ENCODE measurements at regions not wholly inside any gene's neighbourhood (a gene's known extent, or its start where the extent isn't known, plus 50 kb on each side); places are given as distances from the start of the nearest gene placed in this dataset.

GRCh38 chr4:18570370-18570769 lies 548.8 kb upstream of the LCORL start:
- no peaks in the 10 kb centered on the region for H3K27me3 Mint-ChIP-seq
- no peak overlapping the region for H3K4me3 Mint-ChIP-seq
- no peaks in the 10 kb centered on the region for H3K4me1 Mint-ChIP-seq (ENCODE audit: low read depth)
- intact Hi-C loops (cut with micrococcal nuclease) = no loop called here
- no peaks in the 10 kb centered on the region for H3K9me3 Mint-ChIP-seq
- no peak overlapping the region for H3K27ac Mint-ChIP-seq
- no peaks in the 10 kb centered on the region for H3K36me3 Mint-ChIP-seq (ENCODE audit: low read depth)

DNA sequence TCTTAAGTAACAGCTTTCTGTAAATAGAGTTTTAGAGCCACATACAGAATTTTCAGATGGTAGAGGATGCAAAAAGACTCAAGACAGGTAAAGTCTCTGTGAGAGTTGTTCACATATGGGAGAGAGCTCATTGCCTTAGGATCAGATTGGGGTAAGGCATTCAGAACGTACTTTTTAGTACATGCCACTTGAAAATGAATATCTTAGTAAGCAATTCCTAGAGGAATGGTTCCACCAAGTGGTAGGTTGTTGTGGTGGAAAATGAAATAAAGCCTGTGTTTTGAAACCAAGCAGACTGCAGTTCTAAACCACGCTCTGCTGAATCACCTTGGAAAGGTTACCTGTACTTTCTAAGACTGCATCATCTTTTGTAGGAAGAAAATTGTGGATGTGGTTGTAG lies 547.0 kb upstream of the LCORL start:
- Mint-ChIP-seq H3K27ac (no peak overlapping the region), H3K4me3 (no peak overlapping the region), H3K36me3 (ENCODE audit: low read depth) (no peaks in the 10 kb centered on the region), H3K4me1 (ENCODE audit: low read depth) (no peaks in the 10 kb centered on the region), H3K9me3 (no peaks in the 10 kb centered on the region), H3K27me3 (no peaks in the 10 kb centered on the region)
- intact Hi-C loops (cut with micrococcal nuclease) = no loop called here

DNA sequence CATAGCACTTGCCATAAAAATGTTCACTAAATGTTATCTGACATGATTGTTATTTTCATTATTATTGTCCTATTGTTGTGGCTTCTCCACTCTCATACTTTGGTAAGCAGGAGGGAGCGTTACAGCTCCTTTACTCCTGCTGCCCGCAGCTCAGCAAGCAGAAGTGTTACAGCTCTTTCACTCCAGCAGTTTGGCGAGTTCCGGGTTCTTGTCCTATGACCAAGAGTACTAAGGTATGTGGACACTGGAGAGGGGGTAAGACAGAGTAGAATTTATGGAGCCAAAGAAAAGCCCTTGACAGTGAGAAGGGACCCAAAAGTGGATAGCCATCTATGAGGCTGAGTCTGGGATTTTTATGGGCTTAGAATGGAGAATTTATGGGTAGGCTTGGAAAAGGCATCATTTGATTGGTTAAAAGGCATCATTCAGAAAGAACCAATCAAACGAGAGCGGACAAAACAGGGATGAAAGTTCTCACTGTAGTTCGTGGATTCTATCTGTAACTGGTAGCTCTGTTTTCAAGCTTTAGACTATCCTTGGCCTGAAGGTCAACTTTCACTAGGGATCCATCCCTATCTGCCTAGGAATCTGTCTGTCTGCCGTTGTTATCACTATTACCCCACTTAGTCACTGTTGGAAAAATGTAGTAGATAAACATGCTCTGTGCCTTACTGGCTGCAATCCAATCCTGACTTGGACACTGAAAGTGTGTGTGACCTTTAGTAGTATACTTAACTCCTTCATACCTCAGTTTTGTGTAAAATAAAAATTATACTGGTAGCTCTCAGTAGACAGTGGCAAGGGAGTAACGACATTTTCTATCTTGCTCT lies 545.6 kb upstream of the LCORL start:
- H3K27ac Mint-ChIP-seq = no peak overlapping the region
- no peaks in the 10 kb centered on the region for H3K27me3 Mint-ChIP-seq
- no peaks in the 10 kb centered on the region for H3K4me1 Mint-ChIP-seq (ENCODE audit: low read depth)
- H3K4me3 Mint-ChIP-seq = no peak overlapping the region
- intact Hi-C loops (cut with micrococcal nuclease) = no loop called here
- H3K9me3 Mint-ChIP-seq = peaks cover 5% of the 10 kb centered on the region
- no peaks in the 10 kb centered on the region for H3K36me3 Mint-ChIP-seq (ENCODE audit: low read depth)

DNA sequence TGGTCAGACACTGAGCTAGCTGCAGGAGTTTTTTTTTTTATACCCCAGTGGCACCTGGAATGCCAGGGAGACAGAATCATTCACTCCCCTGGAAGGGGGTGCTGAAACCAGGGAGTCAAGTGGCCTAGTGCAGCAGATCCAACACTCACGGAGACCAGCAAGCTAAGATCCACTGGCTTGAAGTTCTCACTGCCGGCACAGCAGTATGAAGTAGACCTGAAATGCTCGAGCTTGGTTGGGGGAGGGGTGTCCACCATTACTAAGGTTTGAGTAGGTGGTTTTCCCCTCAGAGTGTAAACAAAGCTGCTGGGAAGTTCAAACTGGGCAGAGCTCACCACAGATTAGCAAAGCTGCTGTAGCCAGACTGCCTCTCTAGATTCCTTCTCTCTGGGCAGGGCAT lies 537.9 kb upstream of the LCORL start:
- Mint-ChIP-seq H3K36me3 (ENCODE audit: low read depth) (no peaks in the 10 kb centered on the region), H3K9me3 (peaks cover 40% of the 10 kb centered on the region), H3K27me3 (no peaks in the 10 kb centered on the region), H3K4me1 (ENCODE audit: low read depth) (no peaks in the 10 kb centered on the region), H3K27ac (no peak overlapping the region), H3K4me3 (no peak overlapping the region)
- intact Hi-C loops (cut with micrococcal nuclease) = no loop called here

- Mint-ChIP-seq H3K27me3 (no peaks in the 10 kb centered on the region), H3K4me1 (ENCODE audit: low read depth) (no peaks in the 10 kb centered on the region), H3K4me3 (no peak overlapping the region), H3K36me3 (ENCODE audit: low read depth) (no peaks in the 10 kb centered on the region), H3K9me3 (peaks cover 34% of the 10 kb centered on the region), H3K27ac (no peak overlapping the region)
- intact Hi-C loops (cut with micrococcal nuclease) = no loop called here
Observed at GRCh38 chr4:18556402-18556801, 534.8 kb upstream of the LCORL start.

DNA sequence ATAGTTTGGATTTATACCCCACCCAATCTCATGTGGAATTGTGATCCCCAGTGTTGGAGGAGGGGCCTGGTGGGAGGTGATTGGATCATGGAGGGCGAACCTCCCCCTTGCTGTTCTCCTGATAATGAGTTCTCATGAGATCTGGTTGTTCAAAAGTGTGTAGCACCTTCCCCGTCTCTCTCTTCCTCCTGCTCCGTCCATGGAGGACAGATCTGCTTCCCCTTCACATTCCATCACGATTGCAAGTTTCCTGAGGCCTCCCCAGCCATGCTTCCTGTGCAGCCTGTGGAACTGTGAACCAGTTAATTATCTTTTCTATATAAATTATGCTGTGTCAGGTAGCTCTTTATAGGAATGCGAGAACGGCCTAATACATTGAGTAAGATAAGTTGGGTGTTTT lies 518.8 kb upstream of the LCORL start:
- no peak overlapping the region for H3K4me3 Mint-ChIP-seq
- H3K27ac Mint-ChIP-seq = no peak overlapping the region

DNA sequence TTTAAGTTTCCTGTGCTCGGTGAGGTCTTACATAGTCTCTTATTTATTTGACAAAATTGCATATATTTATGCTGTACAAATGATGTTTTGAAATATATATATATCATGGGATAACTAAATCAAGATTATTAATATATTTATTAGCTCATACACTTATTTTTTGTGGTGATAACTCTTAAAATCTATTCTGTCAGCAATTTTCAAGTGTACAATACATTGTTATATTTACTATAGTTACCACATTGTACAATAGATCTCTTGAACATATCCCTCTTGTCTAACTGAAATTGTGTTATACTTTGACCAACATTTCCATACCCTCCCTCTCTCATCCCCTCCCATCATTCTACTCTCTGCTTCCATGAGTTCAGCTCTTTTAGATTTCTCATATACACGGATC lies 516.6 kb upstream of the LCORL start:
- H3K4me3 Mint-ChIP-seq = no peak overlapping the region
- no peaks in the 10 kb centered on the region for H3K36me3 Mint-ChIP-seq (ENCODE audit: low read depth)
- no peaks in the 10 kb centered on the region for H3K4me1 Mint-ChIP-seq (ENCODE audit: low read depth)
- intact Hi-C loops (cut with micrococcal nuclease) = no loop called here
- H3K9me3 Mint-ChIP-seq = no peaks in the 10 kb centered on the region
- H3K27ac Mint-ChIP-seq = no peak overlapping the region
- H3K27me3 Mint-ChIP-seq = no peaks in the 10 kb centered on the region

More for the DNA sequence above, 518.8 kb upstream of the LCORL start:
- Mint-ChIP-seq H3K4me1 (ENCODE audit: low read depth) (no peaks in the 10 kb centered on the region), H3K9me3 (no peaks in the 10 kb centered on the region), H3K27me3 (no peaks in the 10 kb centered on the region), H3K36me3 (ENCODE audit: low read depth) (no peaks in the 10 kb centered on the region)
- intact Hi-C loops (cut with micrococcal nuclease) = no loop called here

- intact Hi-C loops (cut with micrococcal nuclease) = no loop called here
Observed at GRCh38 chr4:18536428-18536827, 514.9 kb upstream of the LCORL start.

GRCh38 chr4:18535948-18536347 lies 514.4 kb upstream of the LCORL start:
- H3K27me3 Mint-ChIP-seq = no peaks in the 10 kb centered on the region
- no peaks in the 10 kb centered on the region for H3K9me3 Mint-ChIP-seq
- H3K4me1 Mint-ChIP-seq (ENCODE audit: low read depth) = no peaks in the 10 kb centered on the region
- intact Hi-C loops (cut with micrococcal nuclease) = no loop called here
- H3K36me3 Mint-ChIP-seq (ENCODE audit: low read depth) = no peaks in the 10 kb centered on the region
- no peak overlapping the region for H3K27ac Mint-ChIP-seq
- no peak overlapping the region for H3K4me3 Mint-ChIP-seq

More at GRCh38 chr4:18536428-18536827, 514.9 kb upstream of the LCORL start:
- H3K36me3 Mint-ChIP-seq (ENCODE audit: low read depth) = no peaks in the 10 kb centered on the region
- no peaks in the 10 kb centered on the region for H3K9me3 Mint-ChIP-seq
- H3K27me3 Mint-ChIP-seq = no peaks in the 10 kb centered on the region
- no peak overlapping the region for H3K27ac Mint-ChIP-seq
- H3K4me3 Mint-ChIP-seq = no peak overlapping the region
- H3K4me1 Mint-ChIP-seq (ENCODE audit: low read depth) = no peaks in the 10 kb centered on the region

DNA sequence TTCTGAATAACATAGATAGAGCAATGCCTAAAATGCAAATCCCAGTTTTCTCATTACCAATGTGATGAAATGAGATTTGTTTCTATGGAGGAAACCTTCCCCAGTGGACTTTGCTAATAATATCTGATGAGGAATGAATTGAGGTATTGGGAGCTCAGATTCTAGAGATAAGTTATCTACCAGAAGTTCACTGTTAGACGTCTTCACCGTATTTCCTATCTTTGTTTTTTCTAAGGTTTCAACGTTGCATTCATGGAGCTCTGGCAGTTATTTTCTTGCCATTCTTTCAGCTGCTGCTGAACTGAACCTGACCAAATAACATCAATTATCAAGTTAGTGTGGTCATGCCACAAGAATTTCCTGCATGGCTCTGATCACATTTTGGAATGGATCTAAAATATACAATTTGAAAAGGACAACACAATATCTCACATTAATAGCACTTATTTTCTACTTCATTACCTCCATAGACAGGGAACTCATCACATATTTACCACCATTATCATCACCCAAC lies 511.8 kb upstream of the LCORL start:
- no peak overlapping the region for H3K4me3 Mint-ChIP-seq
- intact Hi-C loops (cut with micrococcal nuclease) = no loop called here
- no peaks in the 10 kb centered on the region for H3K4me1 Mint-ChIP-seq (ENCODE audit: low read depth)
- no peak overlapping the region for H3K27ac Mint-ChIP-seq
- no peaks in the 10 kb centered on the region for H3K9me3 Mint-ChIP-seq
- H3K36me3 Mint-ChIP-seq (ENCODE audit: low read depth) = no peaks in the 10 kb centered on the region
- H3K27me3 Mint-ChIP-seq = no peaks in the 10 kb centered on the region

GRCh38 chr4:18531731-18532130 lies 510.2 kb upstream of the LCORL start:
- Mint-ChIP-seq H3K36me3 (ENCODE audit: low read depth) (no peaks in the 10 kb centered on the region), H3K27me3 (no peaks in the 10 kb centered on the region), H3K27ac (no peak overlapping the region), H3K4me1 (ENCODE audit: low read depth) (no peaks in the 10 kb centered on the region), H3K9me3 (no peaks in the 10 kb centered on the region), H3K4me3 (no peak overlapping the region)
- intact Hi-C loops (cut with micrococcal nuclease) = no loop called here

DNA sequence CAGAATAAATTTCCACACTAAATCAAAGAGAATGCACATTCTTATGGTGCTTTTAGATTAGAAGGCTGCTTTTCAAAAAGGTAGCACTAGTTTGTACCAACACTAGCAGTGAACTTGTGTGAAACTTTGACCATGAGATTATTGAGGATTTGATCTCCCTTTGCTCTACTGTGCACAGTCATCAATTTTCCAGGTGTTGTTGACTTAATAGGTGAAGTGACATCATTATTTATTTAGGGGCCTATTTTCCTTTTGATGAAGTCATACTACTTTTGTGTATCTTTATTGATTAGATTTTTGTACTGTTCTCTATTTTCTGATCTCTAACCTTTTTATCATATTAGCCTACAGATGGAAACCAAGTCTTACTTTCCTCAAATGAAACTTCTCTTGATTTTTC lies 507.9 kb upstream of the LCORL start:
- intact Hi-C loops (cut with micrococcal nuclease) = no loop called here
- Mint-ChIP-seq H3K27me3 (no peaks in the 10 kb centered on the region), H3K27ac (no peak overlapping the region), H3K4me3 (no peak overlapping the region), H3K4me1 (ENCODE audit: low read depth) (no peaks in the 10 kb centered on the region), H3K36me3 (ENCODE audit: low read depth) (no peaks in the 10 kb centered on the region), H3K9me3 (no peaks in the 10 kb centered on the region)

DNA sequence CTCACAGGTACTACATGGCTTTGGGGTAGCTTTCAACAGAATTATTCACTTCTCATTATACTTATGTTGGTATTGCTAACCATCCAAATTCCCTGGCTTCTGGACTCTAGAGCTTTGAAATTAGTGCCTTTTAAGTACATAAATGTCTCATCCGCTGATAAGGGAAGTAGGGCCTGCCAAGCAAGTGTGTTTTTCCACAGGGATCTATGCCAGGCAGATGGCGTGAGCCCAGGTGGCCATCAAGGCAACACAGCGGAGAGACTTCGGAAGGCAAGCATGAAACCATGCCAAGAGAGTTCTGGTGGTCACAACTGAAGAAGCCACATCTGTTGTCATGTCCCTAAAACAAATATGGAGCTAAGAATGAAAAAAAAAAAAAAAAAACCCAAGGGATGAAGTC lies 503.1 kb upstream of the LCORL start:
- Mint-ChIP-seq H3K4me3 (no peak overlapping the region), H3K9me3 (no peaks in the 10 kb centered on the region), H3K27ac (no peak overlapping the region), H3K36me3 (ENCODE audit: low read depth) (no peaks in the 10 kb centered on the region), H3K4me1 (ENCODE audit: low read depth) (no peaks in the 10 kb centered on the region), H3K27me3 (no peaks in the 10 kb centered on the region)
- intact Hi-C loops (cut with micrococcal nuclease) = no loop called here

- H3K9me3 Mint-ChIP-seq = peaks cover 10% of the 10 kb centered on the region
- H3K27me3 Mint-ChIP-seq = no peaks in the 10 kb centered on the region
- H3K4me1 Mint-ChIP-seq (ENCODE audit: low read depth) = no peaks in the 10 kb centered on the region
- H3K36me3 Mint-ChIP-seq (ENCODE audit: low read depth) = no peaks in the 10 kb centered on the region
- H3K27ac Mint-ChIP-seq = no peak overlapping the region
- no peak overlapping the region for H3K4me3 Mint-ChIP-seq
- intact Hi-C loops (cut with micrococcal nuclease) = no loop called here
Observed at GRCh38 chr4:18518098-18518497, 496.5 kb upstream of the LCORL start.

- Mint-ChIP-seq H3K9me3 (peaks cover 24% of the 10 kb centered on the region), H3K36me3 (ENCODE audit: low read depth) (no peaks in the 10 kb centered on the region), H3K4me1 (ENCODE audit: low read depth) (no peaks in the 10 kb centered on the region), H3K27me3 (no peaks in the 10 kb centered on the region), H3K4me3 (no peak overlapping the region), H3K27ac (no peak overlapping the region)
- intact Hi-C loops (cut with micrococcal nuclease) = no loop called here
Observed at GRCh38 chr4:18513861-18514260, 492.3 kb upstream of the LCORL start.

All from dendritic cell treated with granulocyte-macrophage colony-stimulating factor and Interleukin-4, amounts not matched to agents 40 ng/mL and 50 ng/mL, for 4 days (primary cell).